PC-3 (cell line): ENCODE measurements at regions not wholly inside any gene's neighbourhood (a gene's known extent, or its start where the extent isn't known, plus 50 kb on each side); places are given as distances from the start of the nearest gene placed in this dataset.

Experiments used
- ATAC-seq: fragments of 200-7000 bp; cut with Tn5 transposase; 2 replicates; pipeline ENCODE4 v1.9.1; 2020; ENCODE audit warnings: mild to moderate bottlenecking, moderate library complexity
- BruUV-seq: library from RNA; stranded (reverse); fragments of 400-500 nt; replicated peaks from 2 replicates; lab custom pipeline; 2021; lab: Mats Ljungman, UMichigan
- CTCF ChIA-PET: fragments of 300-600 bp; sonication (Branson Sonifier 250); formaldehyde crosslinking; loops from one replicate; lab custom pipeline; 2022; ENCODE audit warnings: antibody characterized with exemption; lab: Charles Lee
- POLR2A ChIA-PET: fragments of 300-600 bp; sonication (Branson Sonifier 250); formaldehyde crosslinking; loops from one replicate; lab custom pipeline; 2022; ENCODE audit warnings: antibody characterized with exemption; ENCODE audit not compliant: unreplicated experiment; lab: Charles Lee
- DNase-seq: peaks from one replicate; pipeline ENCODE4 v3.0.0-alpha.2; 2015
- H2AFZ ChIP-seq: fragments of 300-600 bp; sonication (generic); 2 replicates; pipeline ENCODE4 v1.6.0; 2016; ENCODE audit warnings: antibody characterized with exemption, low read length
- H3F3A ChIP-seq: fragments of 300-600 bp; sonication (generic); one replicate; pipeline ENCODE4 v1.6.0; 2017; ENCODE audit warnings: antibody characterized with exemption, low read length, control low read depth, mild to moderate bottlenecking; ENCODE audit not compliant: unreplicated experiment
- H3K27ac ChIP-seq: fragments of 300-600 bp; sonication (generic); 2 replicates; pipeline ENCODE4 v1.5.1; 2016; ENCODE audit warnings: mild to moderate bottlenecking, low read length
- H3K27me3 ChIP-seq: fragments of 300-600 bp; sonication (generic); 2 replicates; pipeline ENCODE4 v1.6.1; 2016; ENCODE audit warnings: low read length, mixed read lengths
- H3K36me3 ChIP-seq: fragments of 300-600 bp; sonication (generic); 2 replicates; pipeline ENCODE4 v1.6.1; 2016; ENCODE audit warnings: low read depth, mixed run types, low read length, mixed read lengths
- H3K4me1 ChIP-seq: fragments of 300-600 bp; sonication (generic); 2 replicates; pipeline ENCODE4 v1.5.1; 2016; ENCODE audit warnings: low read length; ENCODE audit not compliant: insufficient read depth
- H3K4me2 ChIP-seq: fragments of 300-600 bp; sonication (generic); 2 replicates; pipeline ENCODE4 v1.6.0; 2016; ENCODE audit warnings: low read length
- H3K4me3 ChIP-seq: fragments of 300-600 bp; sonication (generic); 2 replicates; pipeline ENCODE4 v1.5.1; 2016; ENCODE audit warnings: mild to moderate bottlenecking, low read length, mixed read lengths
- H3K79me2 ChIP-seq: fragments of 300-600 bp; sonication (generic); 2 replicates; pipeline ENCODE4 v1.6.1; 2017; ENCODE audit warnings: low read length, mixed read lengths
- H3K9ac ChIP-seq: fragments of 300-600 bp; sonication (generic); 2 replicates; pipeline ENCODE4 v1.6.0; 2016; ENCODE audit warnings: mild to moderate bottlenecking, low read length
- H3K9me2 ChIP-seq: fragments of 300-600 bp; sonication (generic); replicated peaks from 2 replicates; pipeline ENCODE4 v1.6.1; 2016; ENCODE audit warnings: mixed run types, low read length, mixed read lengths
- H3K9me3 ChIP-seq: fragments of 300-600 bp; sonication (generic); 2 replicates; pipeline ENCODE4 v1.6.1; 2016; ENCODE audit warnings: low read length, mixed read lengths
- H4K20me1 ChIP-seq: fragments of 300-600 bp; sonication (generic); 2 replicates; pipeline ENCODE4 v1.6.1; 2016; ENCODE audit warnings: low read length, mixed read lengths
- EZH2 ChIP-seq: fragments of 300-600 bp; sonication (generic); IDR thresholded peaks from one replicate; pipeline ENCODE4 v1.6.1; 2017; ENCODE audit warnings: antibody characterized with exemption, mild to moderate bottlenecking, low read length; ENCODE audit not compliant: unreplicated experiment
- EZH2phosphoT487 ChIP-seq: fragments of 300-600 bp; sonication (generic); IDR thresholded peaks from 2 replicates; pipeline ENCODE4 v1.6.1; 2018; ENCODE audit warnings: mild to moderate bottlenecking, antibody characterized with exemption, low read length, borderline replicate concordance
- intact Hi-C: fragments of 100-400 bp; cut with micrococcal nuclease; formaldehyde crosslinking; loops from 2 replicates; pipeline ENCODE4 v1.9.0; 2023
- TF ChIP-seq, protein P1 (sequence below): fragments of 300-600 bp; sonication (generic); conservative IDR thresholded peaks from 2 replicates; pipeline ENCODE4 v1.5.1; 2017; ENCODE audit warnings: antibody characterized with exemption, low read depth, mild to moderate bottlenecking, low read length

GRCh38 chr15:35629766-35630165 lies 83.8 kb upstream of the DPH6 start:
- no peaks in the 10 kb centered on the region for H3F3A ChIP-seq
- no peaks in the 10 kb centered on the region for H3K9me2 ChIP-seq
- ChIA-PET CTCF (no interaction called here), POLR2A (no interaction called here)
- TF ChIP-seq EZH2phosphoT487 (no peak), EZH2 (no peak)
- TF ChIP-seq, protein P1, sequence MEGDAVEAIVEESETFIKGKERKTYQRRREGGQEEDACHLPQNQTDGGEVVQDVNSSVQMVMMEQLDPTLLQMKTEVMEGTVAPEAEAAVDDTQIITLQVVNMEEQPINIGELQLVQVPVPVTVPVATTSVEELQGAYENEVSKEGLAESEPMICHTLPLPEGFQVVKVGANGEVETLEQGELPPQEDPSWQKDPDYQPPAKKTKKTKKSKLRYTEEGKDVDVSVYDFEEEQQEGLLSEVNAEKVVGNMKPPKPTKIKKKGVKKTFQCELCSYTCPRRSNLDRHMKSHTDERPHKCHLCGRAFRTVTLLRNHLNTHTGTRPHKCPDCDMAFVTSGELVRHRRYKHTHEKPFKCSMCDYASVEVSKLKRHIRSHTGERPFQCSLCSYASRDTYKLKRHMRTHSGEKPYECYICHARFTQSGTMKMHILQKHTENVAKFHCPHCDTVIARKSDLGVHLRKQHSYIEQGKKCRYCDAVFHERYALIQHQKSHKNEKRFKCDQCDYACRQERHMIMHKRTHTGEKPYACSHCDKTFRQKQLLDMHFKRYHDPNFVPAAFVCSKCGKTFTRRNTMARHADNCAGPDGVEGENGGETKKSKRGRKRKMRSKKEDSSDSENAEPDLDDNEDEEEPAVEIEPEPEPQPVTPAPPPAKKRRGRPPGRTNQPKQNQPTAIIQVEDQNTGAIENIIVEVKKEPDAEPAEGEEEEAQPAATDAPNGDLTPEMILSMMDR, result no peak
- intact Hi-C loops, result no loop called here
- ATAC-seq (no peak), DNase-seq (no peak)
- no peaks in the 10 kb centered on the region for H3K27me3 ChIP-seq
- no peak overlapping the region for H2AFZ ChIP-seq
- H3K4me2 ChIP-seq, result no peak overlapping the region
- no peak overlapping the region for H3K4me3 ChIP-seq
- H4K20me1 ChIP-seq, result no peaks in the 10 kb centered on the region
- no TSS peak for BruUV-seq
- no peak overlapping the region for H3K9ac ChIP-seq
- no peak overlapping the region for H3K27ac ChIP-seq
- H3K4me1 ChIP-seq, result no peaks in the 10 kb centered on the region
- H3K36me3 ChIP-seq, result no peaks in the 10 kb centered on the region
- no peaks in the 10 kb centered on the region for H3K79me2 ChIP-seq
- H3K9me3 ChIP-seq, result no peaks in the 10 kb centered on the region

DNA sequence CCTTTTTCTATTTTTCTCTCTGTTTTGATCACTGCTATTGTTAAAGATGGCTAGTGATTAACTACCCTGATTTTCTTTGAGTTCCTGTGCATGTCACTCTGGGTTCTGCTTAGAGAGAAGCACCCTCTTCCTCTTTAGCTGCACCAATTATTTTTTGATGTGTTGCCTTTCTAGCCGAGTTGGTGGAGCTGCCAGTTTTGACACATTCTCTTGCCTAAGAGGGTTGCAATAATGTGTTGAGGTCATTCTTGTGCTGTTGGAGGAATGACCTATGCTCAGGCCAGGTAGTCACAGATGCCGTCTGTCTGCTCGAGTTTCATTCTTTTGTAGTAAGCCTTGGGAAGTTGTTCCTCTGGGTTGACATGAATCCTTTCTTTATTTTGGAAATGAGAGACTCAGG lies 84.6 kb upstream of the DPH6 start:
- H3F3A ChIP-seq, result no peaks in the 10 kb centered on the region
- ChIA-PET CTCF (no interaction called here), POLR2A (no interaction called here)
- H3K9ac ChIP-seq, result no peak overlapping the region
- H3K4me2 ChIP-seq, result no peak overlapping the region
- H3K4me1 ChIP-seq, result no peaks in the 10 kb centered on the region
- H3K27me3 ChIP-seq, result no peaks in the 10 kb centered on the region
- ATAC-seq (no peak), DNase-seq (no peak)
- no peaks in the 10 kb centered on the region for H3K36me3 ChIP-seq
- BruUV-seq, result no TSS peak
- no peak overlapping the region for H2AFZ ChIP-seq
- no peak overlapping the region for H3K4me3 ChIP-seq
- no peaks in the 10 kb centered on the region for H3K9me3 ChIP-seq
- no peak for TF ChIP-seq EZH2
- no peak for TF ChIP-seq EZH2phosphoT487
- TF ChIP-seq, protein P1, result no peak
- H4K20me1 ChIP-seq, result no peaks in the 10 kb centered on the region
- no peak overlapping the region for H3K27ac ChIP-seq
- no peaks in the 10 kb centered on the region for H3K79me2 ChIP-seq
- intact Hi-C loops, result no loop called here
- no peaks in the 10 kb centered on the region for H3K9me2 ChIP-seq

GRCh38 chr15:35630985-35631384 lies 85.0 kb upstream of the DPH6 start:
- no peak overlapping the region for H3K4me2 ChIP-seq
- H3K4me3 ChIP-seq, result no peak overlapping the region
- no TSS peak for BruUV-seq
- ATAC-seq (no peak), DNase-seq (no peak)
- H2AFZ ChIP-seq, result no peak overlapping the region
- H3K27ac ChIP-seq, result no peak overlapping the region
- no peaks in the 10 kb centered on the region for H3K9me3 ChIP-seq
- intact Hi-C loops, result no loop called here
- H3F3A ChIP-seq, result no peaks in the 10 kb centered on the region
- H3K36me3 ChIP-seq, result no peaks in the 10 kb centered on the region
- TF ChIP-seq EZH2 (no peak), EZH2phosphoT487 (no peak)
- TF ChIP-seq, protein P1, result no peak
- H4K20me1 ChIP-seq, result no peaks in the 10 kb centered on the region
- H3K9ac ChIP-seq, result no peak overlapping the region
- no peaks in the 10 kb centered on the region for H3K79me2 ChIP-seq
- H3K27me3 ChIP-seq, result no peaks in the 10 kb centered on the region
- H3K9me2 ChIP-seq, result no peaks in the 10 kb centered on the region
- ChIA-PET POLR2A (no interaction called here), CTCF (no interaction called here)
- no peaks in the 10 kb centered on the region for H3K4me1 ChIP-seq
